ENCODE measurements at regions not wholly inside any gene's neighbourhood (a gene's known extent, or its start where the extent isn't known, plus 50 kb on each side); places are given as distances from the start of the nearest gene placed in this dataset.
"Not testable (repeated sequence)": the region's sequence is repeated elsewhere in the genome, so short reads cannot be mapped to it uniquely, and the experiment has no call there.

DNA sequence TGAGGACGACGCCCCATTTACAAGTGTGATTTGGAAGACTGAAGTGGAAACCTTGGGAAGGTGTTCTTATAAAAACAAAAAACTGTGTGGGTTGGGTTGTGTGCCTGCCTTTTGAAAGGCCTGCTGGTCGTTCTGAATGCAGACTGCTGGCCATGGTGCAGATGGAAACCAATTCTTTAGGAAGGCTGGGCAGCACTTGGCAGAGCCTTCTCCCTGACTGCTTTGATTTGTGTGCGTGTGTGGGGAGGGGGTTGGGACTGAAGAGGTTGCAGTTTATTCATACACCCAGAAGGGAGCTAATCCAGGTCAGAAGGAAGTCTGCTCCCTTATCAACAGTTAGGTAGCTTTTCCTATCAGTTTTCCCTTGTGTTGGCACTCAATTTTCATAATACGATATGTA, 288.7 kb downstream of the SOX2 start:
- no peak for DNase-seq

DNA sequence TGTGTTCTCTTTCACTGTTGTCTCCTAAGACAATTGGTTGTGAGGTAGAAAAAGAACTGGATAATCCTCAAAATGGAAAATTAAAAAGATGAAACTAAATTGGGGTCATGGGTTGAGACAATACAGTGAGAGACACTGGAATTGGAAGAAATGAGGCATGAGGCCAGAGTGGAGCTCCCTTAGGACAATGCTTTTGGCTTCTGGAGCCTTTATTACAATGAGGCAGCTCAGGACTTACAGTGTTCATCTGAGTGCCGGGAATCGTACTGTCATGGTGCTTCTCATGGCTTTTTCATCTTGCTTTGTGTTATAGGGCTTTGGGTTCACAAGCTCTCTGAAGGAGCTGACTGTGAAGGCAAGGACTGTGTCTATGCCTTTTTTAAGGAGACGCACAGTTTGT, 293.5 kb downstream of the SOX2 start:
- peak; percentile 25 for DNase-seq

DNA sequence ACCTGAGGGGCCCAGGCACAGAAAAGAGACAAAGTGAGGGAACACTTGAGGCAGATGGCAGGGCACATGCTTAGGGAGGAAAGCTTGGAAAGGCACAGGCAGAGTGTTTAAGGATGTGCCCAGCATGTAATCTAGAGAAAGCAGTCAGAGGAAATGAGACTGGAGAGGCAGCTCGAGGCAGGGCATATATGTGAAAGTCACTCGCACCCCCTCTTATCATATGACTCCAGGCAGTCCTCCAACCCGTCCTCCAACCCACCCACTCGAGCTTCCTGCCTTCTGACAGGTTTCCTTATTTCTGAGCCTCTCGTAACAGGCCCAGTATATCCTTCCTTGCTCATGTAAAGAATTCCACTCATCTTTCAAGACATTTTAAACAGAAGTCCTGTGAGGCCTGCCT, 294.0 kb downstream of the SOX2 start:
- DNase-seq: no peak

DNA sequence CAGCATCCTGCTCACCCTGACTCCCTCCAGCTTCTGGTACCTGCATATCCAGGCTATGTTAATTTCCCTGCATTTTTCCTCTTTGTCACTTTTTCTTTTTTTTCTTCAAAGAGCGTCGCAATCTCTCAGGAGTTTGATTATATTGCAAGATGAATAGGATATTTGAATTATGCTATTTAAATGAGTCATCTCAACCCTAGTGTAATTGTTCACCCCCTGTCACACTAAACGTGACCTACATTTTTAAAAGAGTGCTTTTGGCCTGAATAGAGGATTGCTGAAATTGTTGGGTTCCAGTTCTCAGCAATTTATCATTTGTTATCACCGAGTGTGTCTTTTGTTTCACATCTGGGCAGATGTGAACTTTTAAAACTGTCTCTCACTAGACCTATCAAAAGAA, 294.7 kb downstream of the SOX2 start:
- DNase-seq: no peak

DNA sequence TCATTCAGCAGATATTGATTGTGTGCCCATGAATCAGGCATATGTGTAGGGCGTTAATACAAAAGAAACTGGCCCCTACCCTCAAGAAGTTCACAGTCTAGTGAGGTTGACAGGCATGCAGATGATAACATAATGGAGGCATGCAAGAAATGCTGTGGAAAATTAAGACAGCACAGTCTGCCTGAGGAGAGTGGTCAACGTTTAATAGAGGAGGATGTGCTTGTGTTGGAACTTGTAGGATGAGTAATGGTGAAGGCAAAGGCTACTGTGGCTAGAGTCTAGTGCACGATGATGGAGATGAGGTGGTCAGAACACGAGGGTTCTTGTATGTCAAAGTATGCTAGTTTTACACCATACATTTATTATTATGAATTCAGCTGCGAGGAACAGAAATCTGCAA, 295.7 kb downstream of the SOX2 start:
- no peak for DNase-seq

DNA sequence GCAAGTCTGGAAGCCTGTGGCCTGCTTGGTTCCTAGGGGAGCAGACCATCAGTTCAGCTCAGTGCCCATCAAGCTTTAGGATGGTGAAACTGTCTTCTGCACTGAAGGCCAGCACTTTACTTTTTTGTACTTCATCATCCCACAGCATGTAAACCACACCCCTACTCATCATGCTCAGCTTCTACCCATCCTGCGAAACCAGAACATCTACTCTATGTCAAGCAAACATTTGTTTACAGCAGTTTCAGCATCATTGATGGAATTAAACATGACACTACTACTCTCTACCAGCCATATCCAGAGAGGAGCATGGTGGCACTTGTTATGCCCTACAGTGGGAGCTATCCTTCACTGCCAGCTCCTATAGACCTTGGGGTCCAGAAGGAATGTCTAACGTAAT, 306.6 kb downstream of the SOX2 start:
- DNase-seq: no peak

DNA sequence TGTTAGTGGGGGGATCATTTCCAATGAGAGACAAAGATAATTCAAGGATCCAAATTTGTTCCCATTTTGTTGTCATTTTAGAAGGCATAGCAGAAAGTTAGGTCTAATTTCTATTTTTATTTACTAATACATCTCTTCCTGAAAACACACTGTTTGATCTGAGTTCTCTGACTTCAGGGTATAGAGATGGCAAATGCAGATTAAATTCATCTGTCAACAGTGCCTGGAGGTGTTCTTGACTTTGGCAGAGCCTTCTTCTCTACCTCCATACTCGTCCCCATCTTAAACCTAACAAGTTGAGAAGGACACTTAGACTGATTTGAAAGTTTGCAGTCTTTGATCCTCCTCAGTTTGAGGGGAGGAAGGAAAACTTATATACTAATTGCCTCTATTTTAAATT, 308.2 kb downstream of the SOX2 start:
- no peak for DNase-seq

DNA sequence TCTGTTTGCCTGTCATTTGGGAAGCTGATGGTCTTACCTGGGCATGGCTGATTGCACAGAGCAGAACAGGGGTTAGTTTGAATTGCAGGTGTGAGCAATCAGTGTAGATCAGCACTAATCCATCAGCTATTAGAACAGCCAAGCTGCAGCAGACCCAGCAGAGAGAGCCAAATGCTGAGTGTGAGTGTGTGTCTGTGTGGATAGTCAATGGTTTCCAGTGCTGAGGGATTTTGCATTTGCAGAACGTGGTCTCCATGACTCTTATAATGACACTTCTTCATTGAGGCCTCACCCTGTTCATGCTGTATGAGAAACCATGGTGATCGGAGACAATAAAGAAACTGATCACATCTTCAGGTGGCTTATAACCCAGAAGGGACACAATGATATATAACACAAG, 312.1 kb downstream of the SOX2 start:
- no peak for DNase-seq

DNA sequence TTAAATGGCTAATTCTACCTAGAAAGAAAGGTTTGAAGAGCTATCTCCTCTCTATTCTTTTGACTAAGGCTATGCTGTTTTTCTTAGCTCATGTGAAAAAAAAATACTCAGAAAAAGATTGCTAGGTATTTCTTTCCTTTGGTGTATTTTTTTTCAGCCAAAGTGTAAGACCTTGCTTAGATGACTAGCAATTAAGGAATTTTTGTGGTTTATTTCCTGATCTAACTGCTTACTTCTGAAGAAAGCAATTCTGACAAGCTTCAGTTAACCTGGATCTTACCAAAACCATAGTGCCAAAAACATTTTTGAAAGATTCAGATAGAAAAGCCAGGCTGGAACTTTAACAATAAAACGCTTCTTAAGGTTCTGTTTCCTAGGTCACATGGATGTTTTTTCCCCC, 315.6 kb downstream of the SOX2 start:
- DNase-seq: no peak

DNA sequence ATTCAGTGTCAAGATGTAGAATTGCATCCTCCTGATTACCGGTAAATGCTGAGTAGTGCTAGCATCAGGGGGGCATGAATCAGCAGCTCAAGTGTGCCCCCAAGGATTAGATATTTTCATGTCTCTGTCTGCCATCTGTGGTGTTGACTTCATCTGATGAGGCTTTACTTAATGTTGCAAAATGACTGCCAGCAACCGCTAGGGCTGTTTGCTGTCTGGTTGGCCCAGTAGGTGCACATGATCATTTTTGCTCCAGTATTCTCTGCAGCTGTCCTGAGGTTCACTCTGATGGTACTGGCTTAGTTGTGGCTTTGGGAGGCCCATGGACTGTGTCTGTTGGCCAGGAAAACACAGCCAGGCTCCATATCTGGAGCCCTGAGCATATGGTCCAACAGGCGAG, 316.4 kb downstream of the SOX2 start:
- DNase-seq: no peak

DNA sequence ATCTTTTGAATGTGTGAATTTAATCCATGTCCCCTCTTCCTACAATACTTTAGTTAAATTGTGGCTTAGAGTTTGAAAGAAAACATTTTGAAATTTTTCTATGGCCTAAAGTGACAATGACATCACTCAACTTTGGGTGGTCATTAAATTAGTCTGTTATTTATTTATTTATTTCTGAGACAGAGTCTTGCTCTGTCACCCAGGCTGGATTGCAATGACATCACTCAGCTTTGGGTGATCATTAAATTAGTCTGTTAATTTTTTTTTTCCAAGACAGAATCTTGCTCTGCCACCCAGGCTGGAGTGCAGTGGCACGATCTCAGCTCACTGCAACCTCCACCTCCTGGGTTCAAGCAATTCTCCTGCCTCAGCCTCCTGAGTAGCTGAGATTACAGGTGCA, 322.5 kb downstream of the SOX2 start:
- not testable (repeated sequence) for DNase-seq

DNA sequence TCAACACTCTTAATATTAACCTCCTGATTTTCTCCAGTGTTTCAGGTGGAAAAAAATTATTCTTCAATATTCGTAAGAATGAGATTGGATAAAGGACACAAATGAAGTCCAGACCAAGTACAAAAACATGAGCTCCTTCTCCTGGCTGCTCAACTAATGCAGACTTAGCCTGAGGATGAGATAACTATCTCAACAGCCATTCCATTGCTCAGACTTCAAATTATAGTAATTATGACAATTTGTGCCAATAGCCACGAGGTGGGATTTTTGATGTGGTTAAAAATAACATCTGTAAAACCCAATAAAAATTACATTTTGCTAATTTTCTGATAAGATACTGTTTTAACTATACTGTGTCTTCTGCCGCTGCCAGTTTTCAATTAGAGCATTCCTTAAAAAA, 323.6 kb downstream of the SOX2 start:
- no peak for DNase-seq

DNA sequence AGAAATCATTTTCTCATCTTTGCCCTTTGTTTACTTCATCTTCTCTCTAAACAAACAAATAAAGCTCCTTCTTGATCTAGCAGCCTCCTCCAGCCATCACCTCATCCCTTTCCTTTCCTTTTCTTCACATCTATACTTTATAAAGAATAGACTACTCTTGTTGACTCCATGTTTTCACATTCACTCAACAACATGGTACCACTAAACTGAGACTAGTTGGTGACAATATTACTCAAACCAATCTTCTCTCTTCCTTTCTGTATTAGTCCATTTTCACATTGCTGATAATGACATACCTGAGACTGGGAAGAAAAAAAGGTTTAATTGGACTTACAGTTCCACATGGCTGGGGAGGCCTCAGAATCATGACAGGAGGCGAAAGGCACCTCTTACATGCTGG, 324.7 kb downstream of the SOX2 start:
- DNase-seq: no peak

DNA sequence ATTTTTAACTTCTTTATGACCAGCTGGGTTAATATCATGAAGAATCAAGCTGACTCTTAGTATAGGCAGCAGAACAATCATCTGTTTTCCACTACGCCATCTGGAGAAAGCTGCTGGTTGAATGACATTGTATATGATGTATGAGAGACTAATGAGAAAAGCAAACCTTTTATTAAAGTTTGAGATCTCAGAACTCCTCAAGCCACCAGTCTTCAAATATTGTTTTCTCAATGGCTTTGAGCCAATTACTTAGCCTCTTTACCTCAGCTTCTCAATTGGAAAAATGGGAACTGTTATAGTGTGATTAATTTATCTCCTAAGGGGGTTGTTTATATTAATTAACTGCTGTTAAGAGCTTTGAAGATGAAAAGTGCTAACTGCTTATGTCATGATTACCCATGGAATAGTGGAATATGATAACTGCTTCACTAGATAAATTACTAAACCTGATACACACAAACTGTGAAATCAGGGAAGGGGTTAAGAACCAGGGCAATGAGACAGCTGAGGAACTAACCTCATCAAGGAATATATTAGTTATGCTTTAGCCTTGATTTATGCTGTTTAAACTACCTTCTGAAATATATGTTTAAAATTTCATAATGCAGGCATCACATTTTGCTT, 330.1 kb downstream of the SOX2 start:
- DNase-seq: no peak

DNA sequence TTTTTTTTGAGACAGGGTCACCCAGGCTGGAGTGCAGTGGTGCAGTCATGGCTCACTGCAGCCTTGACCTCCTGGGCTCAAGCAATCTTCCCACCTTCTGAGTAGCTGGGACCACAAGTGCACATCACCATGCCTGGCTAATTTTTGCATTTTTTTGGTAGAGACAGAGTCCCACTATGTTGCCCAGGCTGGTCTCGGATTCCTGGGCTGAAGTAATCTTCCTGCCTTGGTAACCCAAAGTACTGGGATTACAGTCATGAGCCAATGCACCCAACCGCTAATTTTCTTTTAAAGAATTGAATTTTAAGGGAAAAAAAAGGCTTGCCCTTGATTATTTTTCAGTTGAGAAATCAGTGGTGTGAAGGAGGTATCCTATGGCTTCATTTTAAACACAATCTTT, 334.0 kb downstream of the SOX2 start:
- DNase-seq: no peak

DNA sequence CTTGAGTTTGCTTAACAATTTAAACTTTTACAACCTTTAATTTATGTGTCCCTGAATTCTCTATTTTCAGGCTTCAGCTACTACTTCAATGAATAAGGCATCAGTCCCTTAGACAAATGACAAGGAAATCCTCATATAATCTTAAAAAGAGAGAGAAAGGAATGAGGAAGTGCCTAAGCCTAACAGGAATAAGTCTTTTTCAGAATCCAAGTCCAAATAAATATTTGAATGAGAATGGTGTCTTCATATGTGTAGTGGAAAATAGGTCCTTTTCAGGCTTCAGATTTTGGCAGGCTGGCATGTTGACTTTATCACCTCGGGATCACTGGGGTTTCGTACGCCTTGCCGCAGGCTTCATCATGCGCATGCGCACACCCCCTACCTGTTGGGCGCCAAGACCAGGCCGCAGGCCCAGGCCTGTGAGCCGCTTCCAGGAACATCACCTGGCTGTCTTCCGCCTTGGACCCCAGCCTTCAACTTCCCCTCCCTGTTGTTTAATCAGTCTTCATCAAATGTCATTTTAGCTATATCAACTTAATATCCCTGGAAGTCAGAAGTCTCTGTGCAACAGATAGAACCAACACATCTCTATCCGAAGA, 334.5 kb downstream of the SOX2 start:
- peak; percentile 11 for DNase-seq

DNA sequence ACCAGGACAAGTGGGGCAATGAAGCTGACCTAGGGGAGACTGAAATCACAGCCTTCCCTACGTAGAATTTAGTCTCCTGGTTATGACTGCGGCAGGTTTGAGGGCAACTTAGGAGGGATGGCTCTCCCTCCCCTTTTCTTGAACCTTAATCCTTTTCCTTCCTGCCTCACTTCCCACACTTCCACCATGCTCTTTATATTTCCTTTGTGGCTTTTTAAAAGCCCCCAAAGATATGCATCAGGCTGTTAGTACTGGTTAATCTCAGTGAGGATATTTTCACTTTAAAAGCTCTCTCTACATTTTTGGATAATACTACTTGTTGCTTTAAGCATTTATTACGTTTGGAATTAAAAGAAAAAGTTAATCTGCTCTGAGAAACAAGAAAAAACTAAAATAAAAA, 339.2 kb downstream of the SOX2 start:
- DNase-seq: no peak

DNA sequence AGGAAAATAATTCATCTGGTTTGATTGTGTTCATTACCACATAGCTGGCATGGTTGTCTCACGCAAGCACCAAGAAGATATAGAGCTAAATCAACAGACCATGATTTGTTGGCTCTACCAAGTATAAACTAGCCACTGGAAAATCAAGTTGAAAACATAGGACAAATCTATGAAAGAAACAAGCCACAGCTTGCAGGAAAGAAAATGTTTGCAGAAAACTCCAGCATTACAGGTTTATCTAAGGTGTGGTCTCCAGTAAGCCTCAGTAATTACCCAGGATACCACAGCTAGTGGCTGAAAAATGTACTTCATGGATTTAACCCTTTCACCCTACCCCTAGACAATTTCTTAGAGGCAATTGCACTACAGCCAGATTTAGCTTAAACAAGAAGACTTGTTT, 340.6 kb downstream of the SOX2 start:
- no peak for DNase-seq

DNA sequence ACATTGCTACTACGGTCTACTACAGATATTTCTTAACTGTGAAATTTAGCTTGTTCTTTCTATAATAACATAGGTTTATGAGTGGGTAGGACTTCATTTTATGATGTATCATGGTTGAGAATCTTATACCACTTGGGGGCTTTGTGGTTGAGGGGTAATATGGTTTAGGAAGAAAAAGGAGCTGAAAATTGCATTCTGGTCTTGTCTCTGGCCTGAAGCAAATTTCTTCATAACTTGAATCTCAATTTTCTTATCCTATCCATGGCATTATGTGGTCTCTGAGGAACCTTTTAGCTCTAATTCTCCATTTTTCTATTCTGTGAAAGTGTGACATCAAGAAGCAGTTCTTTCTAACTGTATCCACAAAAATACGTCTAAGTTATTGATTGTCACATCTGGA, 341.0 kb downstream of the SOX2 start:
- DNase-seq: no peak

DNA sequence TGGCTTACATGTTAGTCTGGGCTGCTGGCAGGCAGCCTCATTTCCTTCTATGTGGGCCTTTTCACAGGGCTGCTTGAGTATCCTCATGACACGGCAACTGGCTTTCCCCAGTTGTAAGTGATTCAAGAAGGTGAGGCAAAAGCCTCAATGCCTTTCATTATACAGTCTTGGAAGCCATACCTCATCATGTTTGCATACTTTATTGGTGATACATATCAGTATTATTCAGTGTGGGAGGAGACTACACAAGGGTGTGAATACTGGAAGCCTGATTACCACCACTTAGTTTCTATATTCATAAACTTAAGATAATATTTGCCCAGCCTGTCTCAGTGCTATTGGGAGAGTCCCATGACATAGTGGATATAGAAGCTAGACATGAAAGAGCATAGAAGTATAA, 346.8 kb downstream of the SOX2 start:
- DNase-seq: no peak

DNA sequence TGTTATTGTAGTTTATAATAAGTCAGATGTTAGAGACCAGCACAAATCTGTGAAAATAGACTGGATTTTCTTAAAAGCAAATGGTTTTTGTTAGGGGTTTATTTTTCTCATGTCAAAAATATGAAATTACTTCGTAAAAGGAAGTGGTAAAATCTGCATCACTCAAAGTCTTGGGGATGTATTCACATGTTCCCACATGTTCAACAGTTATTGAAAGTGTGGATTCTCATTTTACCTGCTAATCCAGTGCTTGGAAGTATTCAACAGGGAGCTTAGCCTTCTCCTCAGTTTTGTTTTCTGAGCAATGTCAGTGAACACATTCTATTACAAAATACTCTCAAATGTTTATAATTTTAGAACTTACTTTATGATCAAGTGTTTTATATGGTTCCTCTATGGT, 352.0 kb downstream of the SOX2 start:
- no peak for DNase-seq

DNA sequence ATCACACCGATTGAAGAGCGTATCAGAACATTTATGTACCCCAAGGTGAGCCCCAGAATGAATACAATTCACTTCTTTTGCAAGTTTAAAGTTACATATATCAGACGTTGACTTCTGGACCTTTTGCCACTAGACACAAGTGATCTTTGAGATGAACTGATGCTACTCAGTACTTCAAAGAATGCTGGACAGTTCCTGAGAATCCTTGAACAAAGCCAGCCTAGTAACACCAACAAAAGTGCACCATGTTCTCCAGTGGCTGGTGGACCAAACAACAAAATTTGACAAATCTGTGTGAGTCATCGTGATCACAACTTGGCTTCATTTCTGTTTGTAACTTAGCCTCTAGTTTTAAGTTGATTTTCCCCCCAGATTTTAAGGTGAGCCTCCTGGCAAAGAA, 355.7 kb downstream of the SOX2 start:
- no peak for DNase-seq

DNA sequence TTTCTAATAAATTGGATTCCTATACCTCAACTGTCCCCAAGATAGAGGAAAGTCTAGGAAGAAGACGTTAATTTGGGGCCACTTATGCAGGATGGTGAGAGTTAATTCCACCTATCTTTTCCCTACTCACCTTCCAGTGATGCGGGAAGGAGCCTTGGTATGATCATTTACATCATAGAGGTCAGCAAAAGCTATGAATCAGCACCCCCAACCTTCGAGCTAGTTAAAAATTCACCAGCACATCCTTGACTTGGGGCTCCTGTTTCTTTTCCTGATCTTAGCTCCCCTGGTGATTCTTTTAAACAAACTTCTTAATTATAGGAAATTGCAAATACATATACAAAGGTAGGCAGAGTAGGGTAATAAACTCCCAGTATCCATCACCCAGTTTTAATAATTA, 366.6 kb downstream of the SOX2 start:
- DNase-seq: no peak

DNA sequence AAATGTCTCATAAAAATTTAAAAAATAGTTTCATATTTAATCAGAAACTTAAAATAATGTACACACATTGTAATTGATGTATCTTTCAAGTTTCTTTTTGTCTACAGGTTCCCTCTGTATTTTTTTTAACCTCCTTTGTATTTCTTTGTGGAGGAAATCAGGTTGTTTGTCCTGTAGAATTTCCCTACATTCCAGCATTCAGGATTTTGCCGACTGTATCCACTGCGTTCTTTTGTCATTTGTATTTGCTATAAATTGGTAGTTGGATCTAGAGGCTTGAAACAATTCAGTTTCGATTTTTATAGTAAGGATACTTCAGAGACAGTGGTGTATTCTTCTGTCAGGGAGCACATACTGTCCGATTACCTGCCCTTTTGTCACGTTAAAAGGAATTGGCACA, 367.2 kb downstream of the SOX2 start:
- DNase-seq: no peak

DNA sequence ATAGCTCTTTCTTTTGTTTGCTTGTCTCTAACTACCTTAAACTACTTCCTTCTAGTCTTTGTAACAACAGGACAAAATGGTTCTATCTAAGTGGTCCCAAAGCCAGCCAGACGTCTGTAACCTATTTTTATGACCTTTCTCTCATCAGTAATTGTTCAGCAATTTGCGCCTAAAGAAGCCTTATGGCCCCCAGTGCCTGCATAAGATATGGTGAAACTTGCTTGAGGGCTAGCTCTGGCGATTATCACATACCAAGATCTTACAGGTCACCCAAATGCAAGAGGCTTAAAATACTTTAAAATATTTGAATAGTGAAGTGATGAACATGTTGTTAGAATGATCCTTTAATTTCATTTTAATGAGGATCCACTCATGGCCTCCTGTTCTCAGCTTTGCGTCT, 369.4 kb downstream of the SOX2 start:
- no peak for DNase-seq

DNA sequence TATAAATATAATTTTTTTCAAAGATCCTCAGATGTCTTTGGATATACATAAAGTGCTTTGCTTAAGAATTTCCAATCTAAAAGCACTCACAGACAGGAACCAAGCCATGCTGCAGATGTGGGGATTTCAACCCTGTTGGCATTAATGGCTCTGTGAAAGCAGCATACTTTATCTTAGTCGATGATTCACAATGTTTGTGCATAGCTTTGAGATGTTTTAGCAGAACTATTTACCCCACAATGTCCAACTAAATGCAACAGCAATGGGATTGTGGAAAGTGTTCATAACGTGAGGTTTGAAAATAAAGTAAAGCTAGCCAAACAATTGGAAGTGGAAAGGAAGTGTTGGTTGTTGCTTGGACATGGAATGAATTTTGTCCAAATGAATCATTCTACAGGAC, 371.4 kb downstream of the SOX2 start:
- no peak for DNase-seq
